ENCODE measurements at regions not wholly inside any gene's neighbourhood (a gene's known extent, or its start where the extent isn't known, plus 50 kb on each side); places are given as distances from the start of the nearest gene placed in this dataset.

DNA sequence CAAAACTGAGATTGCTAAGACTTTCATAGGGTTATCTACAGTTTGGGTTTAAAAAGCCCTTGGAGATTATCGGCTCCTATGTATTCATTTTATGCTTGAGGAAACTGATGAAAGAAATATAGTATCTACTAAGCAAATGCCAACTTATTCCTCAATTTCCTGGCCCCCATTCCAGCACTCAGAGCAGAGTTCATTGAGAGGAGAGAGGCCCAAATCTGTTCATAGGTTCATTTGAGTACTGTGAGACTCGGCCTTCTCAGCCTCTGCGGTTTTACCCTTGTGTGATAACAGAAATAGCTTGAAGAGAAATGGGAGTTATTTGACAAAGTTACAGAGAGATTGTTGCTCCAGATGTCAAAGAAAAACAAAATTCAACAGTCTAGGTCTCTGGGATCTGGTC is 226.7 kb upstream of the ARHGAP42 start (continued):
- TF ChIP-seq SAP30 (IDR thresholded peaks at IDR 0.05; ENCODE audit: insufficient read depth, insufficient replicate concordance, low read length) (no peak), MAFK (IDR thresholded peaks at IDR 0.05; ENCODE audit: low read depth, low read length) (no peak), RAD21 (IDR thresholded peaks at IDR 0.05 in 1 of 2, conservative IDR thresholded peaks at IDR 0.05 in 1 of 2; ENCODE audit: low read depth in 2 of 2, low read length in 2 of 2) (no peak)
